HCT116 (cell line): ENCODE measurements at regions not wholly inside any gene's neighbourhood (a gene's known extent, or its start where the extent isn't known, plus 50 kb on each side); places are given as distances from the start of the nearest gene placed in this dataset.

Experiments
- CEBPB ChIP-seq: IDR thresholded peaks from 2 replicates; pipeline ENCODE4 v1.6.1; 2012; ENCODE audit warnings: low read depth
- CTCF ChIP-seq, 3 experiments: fragments of 200-600 bp in 1 of 3; sonication (generic) in 1 of 3; IDR thresholded peaks in 2 of 3; conservative IDR thresholded peaks in 1 of 3; 2 replicates each; pipeline ENCODE4 v1.5.1; 2012 to 2017; ENCODE audit warnings: low read depth in 2 of 3, low read length in 2 of 3, antibody characterized with exemption in 1 of 3, borderline replicate concordance in 1 of 3, control low read depth in 1 of 3, mild to moderate bottlenecking in 1 of 3, mixed read lengths in 1 of 3, mixed run types in 1 of 3, moderate library complexity in 1 of 3; ENCODE audit not compliant: insufficient read depth in 1 of 3
- POLR2A ChIP-seq: IDR thresholded peaks from 2 replicates; pipeline ENCODE4 v1.7.0; 2011; ENCODE audit warnings: borderline replicate concordance; ENCODE audit not compliant: insufficient read depth, insufficient read length; ENCODE audit errors: extremely low read depth
- POLR2AphosphoS5 ChIP-seq: IDR thresholded peaks from 2 replicates; pipeline ENCODE4 v1.6.1; 2011; ENCODE audit warnings: mild to moderate bottlenecking, low read depth, low read length, moderate library complexity
- SRF ChIP-seq: IDR thresholded peaks from 2 replicates; pipeline ENCODE4 v1.6.1; 2012; ENCODE audit warnings: low read depth
- YY1 ChIP-seq: IDR thresholded peaks from 2 replicates; pipeline ENCODE4 v1.6.1; 2011; ENCODE audit warnings: low read length, low read depth, moderate library complexity, mild to moderate bottlenecking; ENCODE audit not compliant: insufficient replicate concordance; ENCODE audit errors: extremely low read depth
- TF ChIP-seq, protein P1 (sequence below): IDR thresholded peaks from 2 replicates; pipeline ENCODE4 v1.6.1; 2012; ENCODE audit warnings: low read depth
- TF ChIP-seq, protein P2 (sequence below): IDR thresholded peaks from 2 replicates; pipeline ENCODE4 v1.6.1; 2012

DNA sequence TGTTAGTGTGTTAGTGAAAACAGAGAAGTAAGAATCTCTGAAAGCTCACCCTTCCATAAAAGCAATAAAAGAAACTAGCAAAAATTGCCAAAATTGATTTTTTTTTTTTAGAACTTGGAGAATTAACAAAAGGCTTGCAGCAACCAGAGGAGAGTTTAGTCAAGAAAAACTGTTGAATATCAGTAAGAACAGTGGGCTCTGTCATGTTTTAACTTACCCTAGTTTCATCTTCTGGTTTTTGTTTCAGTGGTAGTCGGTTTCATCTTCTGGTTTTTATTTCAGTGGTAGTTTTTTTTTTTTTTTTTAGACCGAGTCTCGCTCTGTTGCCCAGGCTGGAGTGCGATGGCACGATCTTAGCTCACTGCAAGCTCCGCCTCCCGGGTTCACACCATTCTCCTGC, 580.9 kb downstream of the NYAP2 start:
- TF ChIP-seq POLR2AphosphoS5 (no peak), CTCF (IDR thresholded peaks at IDR 0.05 in 2 of 3, conservative IDR thresholded peaks at IDR 0.05 in 1 of 3; ENCODE audit: borderline replicate concordance in 1 of 3, insufficient read depth in 1 of 3, low read depth in 2 of 3, low read length in 2 of 3) (no peak), YY1 (no peak), POLR2A (no peak), SRF (no peak), CEBPB (no peak)
- TF ChIP-seq, protein P1, sequence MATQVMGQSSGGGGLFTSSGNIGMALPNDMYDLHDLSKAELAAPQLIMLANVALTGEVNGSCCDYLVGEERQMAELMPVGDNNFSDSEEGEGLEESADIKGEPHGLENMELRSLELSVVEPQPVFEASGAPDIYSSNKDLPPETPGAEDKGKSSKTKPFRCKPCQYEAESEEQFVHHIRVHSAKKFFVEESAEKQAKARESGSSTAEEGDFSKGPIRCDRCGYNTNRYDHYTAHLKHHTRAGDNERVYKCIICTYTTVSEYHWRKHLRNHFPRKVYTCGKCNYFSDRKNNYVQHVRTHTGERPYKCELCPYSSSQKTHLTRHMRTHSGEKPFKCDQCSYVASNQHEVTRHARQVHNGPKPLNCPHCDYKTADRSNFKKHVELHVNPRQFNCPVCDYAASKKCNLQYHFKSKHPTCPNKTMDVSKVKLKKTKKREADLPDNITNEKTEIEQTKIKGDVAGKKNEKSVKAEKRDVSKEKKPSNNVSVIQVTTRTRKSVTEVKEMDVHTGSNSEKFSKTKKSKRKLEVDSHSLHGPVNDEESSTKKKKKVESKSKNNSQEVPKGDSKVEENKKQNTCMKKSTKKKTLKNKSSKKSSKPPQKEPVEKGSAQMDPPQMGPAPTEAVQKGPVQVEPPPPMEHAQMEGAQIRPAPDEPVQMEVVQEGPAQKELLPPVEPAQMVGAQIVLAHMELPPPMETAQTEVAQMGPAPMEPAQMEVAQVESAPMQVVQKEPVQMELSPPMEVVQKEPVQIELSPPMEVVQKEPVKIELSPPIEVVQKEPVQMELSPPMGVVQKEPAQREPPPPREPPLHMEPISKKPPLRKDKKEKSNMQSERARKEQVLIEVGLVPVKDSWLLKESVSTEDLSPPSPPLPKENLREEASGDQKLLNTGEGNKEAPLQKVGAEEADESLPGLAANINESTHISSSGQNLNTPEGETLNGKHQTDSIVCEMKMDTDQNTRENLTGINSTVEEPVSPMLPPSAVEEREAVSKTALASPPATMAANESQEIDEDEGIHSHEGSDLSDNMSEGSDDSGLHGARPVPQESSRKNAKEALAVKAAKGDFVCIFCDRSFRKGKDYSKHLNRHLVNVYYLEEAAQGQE = no peak
- TF ChIP-seq, protein P2, sequence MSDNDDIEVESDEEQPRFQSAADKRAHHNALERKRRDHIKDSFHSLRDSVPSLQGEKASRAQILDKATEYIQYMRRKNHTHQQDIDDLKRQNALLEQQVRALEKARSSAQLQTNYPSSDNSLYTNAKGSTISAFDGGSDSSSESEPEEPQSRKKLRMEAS = no peak
